ENCODE measurements at regions not wholly inside any gene's neighbourhood (a gene's known extent, or its start where the extent isn't known, plus 50 kb on each side); places are given as distances from the start of the nearest gene placed in this dataset.

- TF ChIP-seq ZFP30 (CRISPR knock-in tag; IDR thresholded peaks at IDR 0.05): no peak
- peak; percentile 40 for ATAC-seq
Observed at GRCh38 chr10:44801383-44802327, 109.5 kb upstream of the TMEM72 start.

- no peak for TF ChIP-seq BACH2 (CRISPR knock-in tag; IDR thresholded peaks at IDR 0.05; ENCODE audit: borderline replicate concordance)
- TF ChIP-seq POU6F1 (CRISPR knock-in tag; IDR thresholded peaks at IDR 0.05; ENCODE audit: borderline replicate concordance, low read depth): no peak
- no peak for TF ChIP-seq TOX (CRISPR knock-in tag; IDR thresholded peaks at IDR 0.05; ENCODE audit: borderline replicate concordance)
- no peak for TF ChIP-seq TSHZ2 (CRISPR knock-in tag; IDR thresholded peaks at IDR 0.05)
- TF ChIP-seq ZC3H10 (CRISPR knock-in tag; IDR thresholded peaks at IDR 0.05): no peak
- no peak for TF ChIP-seq ZNF8 (CRISPR knock-in tag; IDR thresholded peaks at IDR 0.05)
- TF ChIP-seq ARNTL (CRISPR knock-in tag; IDR thresholded peaks at IDR 0.05; ENCODE audit: borderline replicate concordance, low read depth): no peak
- no peak for TF ChIP-seq ZNF70 (CRISPR knock-in tag; IDR thresholded peaks at IDR 0.05)
- TF ChIP-seq CSRNP3 (CRISPR knock-in tag; IDR thresholded peaks at IDR 0.05): no peak
- TF ChIP-seq SNAI2 (CRISPR knock-in tag; IDR thresholded peaks at IDR 0.05): no peak
- TF ChIP-seq ISL1 (CRISPR knock-in tag; IDR thresholded peaks at IDR 0.05): no peak
- TF ChIP-seq RARB (CRISPR knock-in tag; IDR thresholded peaks at IDR 0.05): no peak
- no peak for TF ChIP-seq ESRRG (CRISPR knock-in tag; IDR thresholded peaks at IDR 0.05)
- TF ChIP-seq CREB5 (CRISPR knock-in tag; IDR thresholded peaks at IDR 0.05; ENCODE audit: low read depth): no peak
- no peak for TF ChIP-seq GLIS3 (CRISPR knock-in tag; IDR thresholded peaks at IDR 0.05)
- no peak for ATAC-seq
Observed at GRCh38 chr10:44803862-44804261, 107.3 kb upstream of the TMEM72 start.

- ATAC-seq: no peak
- TF ChIP-seq ZFP3 (CRISPR knock-in tag; IDR thresholded peaks at IDR 0.05) (no peak), RARB (CRISPR knock-in tag; IDR thresholded peaks at IDR 0.05) (no peak), TCF4 (CRISPR knock-in tag; IDR thresholded peaks at IDR 0.05; ENCODE audit: borderline replicate concordance) (no peak), CSDC2 (CRISPR knock-in tag; IDR thresholded peaks at IDR 0.05) (no peak), ARNTL (CRISPR knock-in tag; IDR thresholded peaks at IDR 0.05; ENCODE audit: borderline replicate concordance, low read depth) (no peak), ZNF8 (CRISPR knock-in tag; IDR thresholded peaks at IDR 0.05) (no peak), ZNF70 (CRISPR knock-in tag; IDR thresholded peaks at IDR 0.05) (no peak), TSHZ2 (CRISPR knock-in tag; IDR thresholded peaks at IDR 0.05) (no peak), OSR1 (CRISPR knock-in tag; IDR thresholded peaks at IDR 0.05) (no peak), PPARA (CRISPR knock-in tag; IDR thresholded peaks at IDR 0.05; ENCODE audit: borderline replicate concordance) (no peak), ISL1 (CRISPR knock-in tag; IDR thresholded peaks at IDR 0.05) (no peak), POU6F1 (CRISPR knock-in tag; IDR thresholded peaks at IDR 0.05; ENCODE audit: borderline replicate concordance, low read depth) (no peak), GLIS3 (CRISPR knock-in tag; IDR thresholded peaks at IDR 0.05) (no peak), BACH2 (CRISPR knock-in tag; IDR thresholded peaks at IDR 0.05; ENCODE audit: borderline replicate concordance) (no peak), CSRNP3 (CRISPR knock-in tag; IDR thresholded peaks at IDR 0.05) (no peak), SNAI2 (CRISPR knock-in tag; IDR thresholded peaks at IDR 0.05) (no peak), ZC3H10 (CRISPR knock-in tag; IDR thresholded peaks at IDR 0.05) (no peak)
Observed at GRCh38 chr10:44804661-44805060, 106.5 kb upstream of the TMEM72 start.

Data from SK-N-SH treated with all-trans-retinoic acid at 6 μM for 48 hours (cell line).